Liver (tissue), 8 donors: ENCODE measurements at regions not wholly inside any gene's neighbourhood (a gene's known extent, or its start where the extent isn't known, plus 50 kb on each side); places are given as distances from the start of the nearest gene placed in this dataset.

ENCODE experiments used
- DNase-seq: peaks from one replicate; pipeline ENCODE4 v3.0.0-alpha.2; 2017; ENCODE audit warnings: low spot score
- H3K27ac ChIP-seq, 2 donors: one replicate each; pipeline ENCODE4 v1.7.0; 2013; ENCODE audit warnings: inconsistent platforms in 2 of 2, low read length in 2 of 2, control low read depth in 1 of 2, low read depth in 1 of 2, mild to moderate bottlenecking in 1 of 2
- H3K27me3 ChIP-seq, 4 donors: one replicate each; pipeline versions ENCODE4 v1.6.1 to v1.7.0; 2013; ENCODE audit warnings: low read length in 3 of 4, inconsistent platforms in 1 of 4, mild to moderate bottlenecking in 1 of 4, moderate library complexity in 1 of 4; ENCODE audit not compliant: control insufficient read depth in 4 of 4, insufficient read depth in 4 of 4
- H3K36me3 ChIP-seq, 4 donors: one replicate each; pipeline versions ENCODE4 v1.6.1 to v1.7.0; 2013; ENCODE audit warnings: low read length in 3 of 4, mild to moderate bottlenecking in 3 of 4, low read depth in 1 of 4, moderate library complexity in 1 of 4; ENCODE audit not compliant: control insufficient read depth in 4 of 4, insufficient read depth in 3 of 4
- H3K4me1 ChIP-seq, 4 donors: one replicate each; pipeline versions ENCODE4 v1.6.1 to v1.7.0; 2013; ENCODE audit warnings: low read length in 3 of 4, mild to moderate bottlenecking in 3 of 4, moderate library complexity in 1 of 4; ENCODE audit not compliant: control insufficient read depth in 4 of 4, insufficient read depth in 4 of 4
- H3K4me3 ChIP-seq, 3 donors: one replicate each; pipeline versions ENCODE4 v1.6.1 to v1.7.0; 2013; ENCODE audit warnings: low read length in 3 of 3, control low read depth in 1 of 3, low read depth in 1 of 3, mild to moderate bottlenecking in 1 of 3
- H3K9ac ChIP-seq, 2 donors: one replicate each; pipeline ENCODE4 v1.7.0; 2013; ENCODE audit warnings: low read length in 2 of 2, mild to moderate bottlenecking in 2 of 2, moderate library complexity in 2 of 2, control low read depth in 1 of 2, low read depth in 1 of 2
- H3K9me3 ChIP-seq, 4 donors: one replicate each; pipeline versions ENCODE4 v1.6.1 to v1.7.0; 2013; ENCODE audit warnings: low read length in 3 of 4; ENCODE audit not compliant: control insufficient read depth in 4 of 4
- EGR1 ChIP-seq, 2 donors: IDR thresholded peaks; 2 replicates each; pipeline ENCODE4 v1.6.1; 2016 to 2018; ENCODE audit warnings: antibody characterized with exemption in 2 of 2, low read depth in 2 of 2
- FOXA1 ChIP-seq: IDR thresholded peaks from 2 replicates; pipeline ENCODE4 v1.6.1; 2016; ENCODE audit warnings: antibody characterized with exemption
- FOXA2 ChIP-seq: IDR thresholded peaks from 2 replicates; pipeline ENCODE4 v1.6.1; 2016; ENCODE audit warnings: antibody characterized with exemption
- GABPA ChIP-seq, 2 donors: IDR thresholded peaks in 1 of 2; conservative IDR thresholded peaks in 1 of 2; 2 replicates each; pipeline ENCODE4 v1.6.1; 2016; ENCODE audit warnings: antibody characterized with exemption in 2 of 2, mild to moderate bottlenecking in 1 of 2, moderate library complexity in 1 of 2
- HNF4A ChIP-seq, 2 donors: conservative IDR thresholded peaks; 2 replicates each; pipeline ENCODE4 v1.6.1; 2016; ENCODE audit warnings: antibody characterized with exemption in 2 of 2, mild to moderate bottlenecking in 2 of 2
- HNF4G ChIP-seq: IDR thresholded peaks from 2 replicates; pipeline ENCODE4 v1.6.1; 2016; ENCODE audit warnings: antibody characterized with exemption
- JUND ChIP-seq, 2 donors: IDR thresholded peaks; 2 replicates each; pipeline ENCODE4 v1.6.1; 2016; ENCODE audit warnings: antibody characterized with exemption in 2 of 2
- NR2F2 ChIP-seq: IDR thresholded peaks from 2 replicates; pipeline ENCODE4 v1.6.1; 2016; ENCODE audit warnings: antibody characterized with exemption
- RAD21 ChIP-seq, 2 donors: IDR thresholded peaks; 2 replicates each; pipeline ENCODE4 v1.6.1; 2016; ENCODE audit warnings: antibody characterized with exemption in 2 of 2, mild to moderate bottlenecking in 2 of 2
- RXRA ChIP-seq, 2 donors: IDR thresholded peaks; 2 replicates each; pipeline ENCODE4 v1.6.1; 2017 to 2018; ENCODE audit warnings: antibody characterized with exemption in 2 of 2, mild to moderate bottlenecking in 1 of 2
- SP1 ChIP-seq: IDR thresholded peaks from 2 replicates; pipeline ENCODE4 v1.6.1; 2018; ENCODE audit warnings: antibody characterized with exemption, mild to moderate bottlenecking
- TAF1 ChIP-seq: conservative IDR thresholded peaks from 2 replicates; pipeline ENCODE4 v1.6.1; 2016; ENCODE audit warnings: antibody characterized with exemption, mild to moderate bottlenecking
- YY1 ChIP-seq: IDR thresholded peaks from 2 replicates; pipeline ENCODE4 v1.6.1; 2016; ENCODE audit warnings: antibody characterized with exemption, mild to moderate bottlenecking
- WGBS: extraction: QIAGEN DNeasy Blood & Tissue Kit; methylation state at CpG from one replicate; pipeline ENCODE4 v1.1.7; 2013; 5-methylcytosine and 5-hydroxymethylcytosine counted together
- TF ChIP-seq, protein P1 (sequence below): IDR thresholded peaks from 2 replicates; pipeline ENCODE4 v1.6.1; 2016; ENCODE audit warnings: antibody characterized with exemption
- TF ChIP-seq, protein P2 (sequence below): IDR thresholded peaks from 2 replicates; pipeline ENCODE4 v1.6.1; 2016; ENCODE audit warnings: antibody characterized with exemption
- TF ChIP-seq, protein P3 (sequence below): IDR thresholded peaks from 2 replicates; pipeline ENCODE4 v1.6.1; 2016; ENCODE audit warnings: antibody characterized with exemption
- TF ChIP-seq, protein P4 (sequence below): IDR thresholded peaks from 2 replicates; pipeline ENCODE4 v1.6.1; 2016; ENCODE audit warnings: antibody characterized with exemption, mild to moderate bottlenecking
- TF ChIP-seq, protein P5 (sequence below): fragments of 150-350 bp; IDR thresholded peaks from 2 replicates; pipeline ENCODE4 v1.5.1; 2017; ENCODE audit warnings: improper control_type of control experiment, low read depth, low read length; ENCODE audit not compliant: missing input control
- donor health status: healthy.
- donor health status: healthy.
- donor health status: healthy.
- donor health status: healthy.
- donor health status: healthy.

DNA sequence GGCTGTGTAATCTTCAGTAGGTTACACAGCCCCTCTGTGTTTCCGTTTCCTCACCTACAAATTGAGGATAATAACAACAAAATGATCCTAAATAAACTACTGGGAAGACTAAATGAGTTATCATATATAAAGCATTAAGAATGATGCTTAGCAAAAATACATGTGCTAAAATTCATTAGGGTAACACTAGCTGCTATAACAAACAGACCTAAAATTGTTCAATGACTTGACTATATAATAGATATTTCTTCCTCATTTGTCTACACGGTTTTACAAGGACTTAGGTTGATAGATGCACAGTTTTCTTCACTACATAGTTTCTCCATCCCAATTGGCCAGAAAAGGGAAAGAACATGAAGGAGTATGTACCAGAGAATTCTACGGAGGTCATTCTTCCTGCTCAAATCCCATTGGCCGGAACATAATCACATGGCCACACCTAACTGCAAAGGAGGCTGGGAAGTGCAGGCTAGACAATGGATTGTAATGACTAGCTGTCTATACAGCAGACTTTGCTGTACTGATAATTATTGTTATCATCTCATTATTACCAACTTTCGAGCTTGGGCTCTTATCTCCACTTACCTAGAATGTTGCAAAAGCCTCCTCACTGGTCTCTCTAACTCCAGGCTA lies 223.5 kb upstream of the NUDT4 start:
- WGBS, result 88% methylated on average over 5 of the region's 5 CpGs
- Histone ChIP-seq H3K4me1 (peaks cover 2 to 30% (median 22%) of the 10 kb centered on the region in 4 donors), H3K27ac (no peak overlapping the region), H3K9ac (no peak overlapping the region), H3K9me3 (no peaks in the 10 kb centered on the region), H3K36me3 (no peaks in the 10 kb centered on the region), H3K27me3 (no peaks in the 10 kb centered on the region), H3K4me3 (no peak overlapping the region)
- no peak for DNase-seq
- TF ChIP-seq EGR1 (IDR thresholded peaks at IDR 0.05; ENCODE audit: low read depth in 2 of 2) (no peak), GABPA (IDR thresholded peaks at IDR 0.05 in 1 of 2, conservative IDR thresholded peaks at IDR 0.05 in 1 of 2) (no peak), FOXA2 (no peak), YY1 (no peak), JUND (IDR thresholded peaks at IDR 0.05) (no peak), HNF4A (conservative IDR thresholded peaks at IDR 0.05) (no peak), SP1 (no peak), RAD21 (IDR thresholded peaks at IDR 0.05) (no peak), HNF4G (no peak), FOXA1 (no peak), TAF1 (no peak), NR2F2 (no peak), RXRA (IDR thresholded peaks at IDR 0.05) (no peak)
- TF ChIP-seq, protein P1, sequence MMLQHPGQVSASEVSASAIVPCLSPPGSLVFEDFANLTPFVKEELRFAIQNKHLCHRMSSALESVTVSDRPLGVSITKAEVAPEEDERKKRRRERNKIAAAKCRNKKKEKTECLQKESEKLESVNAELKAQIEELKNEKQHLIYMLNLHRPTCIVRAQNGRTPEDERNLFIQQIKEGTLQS, result no peak
- TF ChIP-seq, protein P2, sequence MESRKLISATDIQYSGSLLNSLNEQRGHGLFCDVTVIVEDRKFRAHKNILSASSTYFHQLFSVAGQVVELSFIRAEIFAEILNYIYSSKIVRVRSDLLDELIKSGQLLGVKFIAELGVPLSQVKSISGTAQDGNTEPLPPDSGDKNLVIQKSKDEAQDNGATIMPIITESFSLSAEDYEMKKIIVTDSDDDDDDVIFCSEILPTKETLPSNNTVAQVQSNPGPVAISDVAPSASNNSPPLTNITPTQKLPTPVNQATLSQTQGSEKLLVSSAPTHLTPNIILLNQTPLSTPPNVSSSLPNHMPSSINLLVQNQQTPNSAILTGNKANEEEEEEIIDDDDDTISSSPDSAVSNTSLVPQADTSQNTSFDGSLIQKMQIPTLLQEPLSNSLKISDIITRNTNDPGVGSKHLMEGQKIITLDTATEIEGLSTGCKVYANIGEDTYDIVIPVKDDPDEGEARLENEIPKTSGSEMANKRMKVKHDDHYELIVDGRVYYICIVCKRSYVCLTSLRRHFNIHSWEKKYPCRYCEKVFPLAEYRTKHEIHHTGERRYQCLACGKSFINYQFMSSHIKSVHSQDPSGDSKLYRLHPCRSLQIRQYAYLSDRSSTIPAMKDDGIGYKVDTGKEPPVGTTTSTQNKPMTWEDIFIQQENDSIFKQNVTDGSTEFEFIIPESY, result no peak
- TF ChIP-seq, protein P3, sequence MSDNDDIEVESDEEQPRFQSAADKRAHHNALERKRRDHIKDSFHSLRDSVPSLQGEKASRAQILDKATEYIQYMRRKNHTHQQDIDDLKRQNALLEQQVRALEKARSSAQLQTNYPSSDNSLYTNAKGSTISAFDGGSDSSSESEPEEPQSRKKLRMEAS, result no peak
- TF ChIP-seq, protein P4, sequence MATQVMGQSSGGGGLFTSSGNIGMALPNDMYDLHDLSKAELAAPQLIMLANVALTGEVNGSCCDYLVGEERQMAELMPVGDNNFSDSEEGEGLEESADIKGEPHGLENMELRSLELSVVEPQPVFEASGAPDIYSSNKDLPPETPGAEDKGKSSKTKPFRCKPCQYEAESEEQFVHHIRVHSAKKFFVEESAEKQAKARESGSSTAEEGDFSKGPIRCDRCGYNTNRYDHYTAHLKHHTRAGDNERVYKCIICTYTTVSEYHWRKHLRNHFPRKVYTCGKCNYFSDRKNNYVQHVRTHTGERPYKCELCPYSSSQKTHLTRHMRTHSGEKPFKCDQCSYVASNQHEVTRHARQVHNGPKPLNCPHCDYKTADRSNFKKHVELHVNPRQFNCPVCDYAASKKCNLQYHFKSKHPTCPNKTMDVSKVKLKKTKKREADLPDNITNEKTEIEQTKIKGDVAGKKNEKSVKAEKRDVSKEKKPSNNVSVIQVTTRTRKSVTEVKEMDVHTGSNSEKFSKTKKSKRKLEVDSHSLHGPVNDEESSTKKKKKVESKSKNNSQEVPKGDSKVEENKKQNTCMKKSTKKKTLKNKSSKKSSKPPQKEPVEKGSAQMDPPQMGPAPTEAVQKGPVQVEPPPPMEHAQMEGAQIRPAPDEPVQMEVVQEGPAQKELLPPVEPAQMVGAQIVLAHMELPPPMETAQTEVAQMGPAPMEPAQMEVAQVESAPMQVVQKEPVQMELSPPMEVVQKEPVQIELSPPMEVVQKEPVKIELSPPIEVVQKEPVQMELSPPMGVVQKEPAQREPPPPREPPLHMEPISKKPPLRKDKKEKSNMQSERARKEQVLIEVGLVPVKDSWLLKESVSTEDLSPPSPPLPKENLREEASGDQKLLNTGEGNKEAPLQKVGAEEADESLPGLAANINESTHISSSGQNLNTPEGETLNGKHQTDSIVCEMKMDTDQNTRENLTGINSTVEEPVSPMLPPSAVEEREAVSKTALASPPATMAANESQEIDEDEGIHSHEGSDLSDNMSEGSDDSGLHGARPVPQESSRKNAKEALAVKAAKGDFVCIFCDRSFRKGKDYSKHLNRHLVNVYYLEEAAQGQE, result no peak
- TF ChIP-seq, protein P5, sequence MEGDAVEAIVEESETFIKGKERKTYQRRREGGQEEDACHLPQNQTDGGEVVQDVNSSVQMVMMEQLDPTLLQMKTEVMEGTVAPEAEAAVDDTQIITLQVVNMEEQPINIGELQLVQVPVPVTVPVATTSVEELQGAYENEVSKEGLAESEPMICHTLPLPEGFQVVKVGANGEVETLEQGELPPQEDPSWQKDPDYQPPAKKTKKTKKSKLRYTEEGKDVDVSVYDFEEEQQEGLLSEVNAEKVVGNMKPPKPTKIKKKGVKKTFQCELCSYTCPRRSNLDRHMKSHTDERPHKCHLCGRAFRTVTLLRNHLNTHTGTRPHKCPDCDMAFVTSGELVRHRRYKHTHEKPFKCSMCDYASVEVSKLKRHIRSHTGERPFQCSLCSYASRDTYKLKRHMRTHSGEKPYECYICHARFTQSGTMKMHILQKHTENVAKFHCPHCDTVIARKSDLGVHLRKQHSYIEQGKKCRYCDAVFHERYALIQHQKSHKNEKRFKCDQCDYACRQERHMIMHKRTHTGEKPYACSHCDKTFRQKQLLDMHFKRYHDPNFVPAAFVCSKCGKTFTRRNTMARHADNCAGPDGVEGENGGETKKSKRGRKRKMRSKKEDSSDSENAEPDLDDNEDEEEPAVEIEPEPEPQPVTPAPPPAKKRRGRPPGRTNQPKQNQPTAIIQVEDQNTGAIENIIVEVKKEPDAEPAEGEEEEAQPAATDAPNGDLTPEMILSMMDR, result no peak
